C4-2B (cell line): ENCODE measurements at regions not wholly inside any gene's neighbourhood (a gene's known extent, or its start where the extent isn't known, plus 50 kb on each side); places are given as distances from the start of the nearest gene placed in this dataset.

Experiments
- H3K27ac ChIP-seq: fragments of 450-650 bp; 2 replicates; pipeline ENCODE4 v1.5.1; 2017
- CTCF ChIP-seq: fragments of 450-650 bp; conservative IDR thresholded peaks from 2 replicates; pipeline ENCODE4 v1.5.1; 2017; ENCODE audit warnings: mild to moderate bottlenecking
- ZFX ChIP-seq: fragments of 450-650 bp; IDR thresholded peaks from 2 replicates; pipeline ENCODE4 v1.6.1; 2017

- TF ChIP-seq CTCF, result no peak
- no peak for TF ChIP-seq ZFX
- H3K27ac ChIP-seq, result no peak overlapping the region
These were observed 245.2 kb downstream of the CDCA7 start for GRCh38 chr2:173599821-173600359.

GRCh38 chr2:173602153-173602795 is 247.6 kb downstream of the CDCA7 start:
- no peak overlapping the region for H3K27ac ChIP-seq
- TF ChIP-seq CTCF (no peak), ZFX (no peak)

- TF ChIP-seq ZFX, result no peak
- TF ChIP-seq CTCF, result no peak
These were observed 251.3 kb downstream of the CDCA7 start for GRCh38 chr2:173605994-173606393.

GRCh38 chr2:173606619-173607248 is 252.1 kb downstream of the CDCA7 start:
- TF ChIP-seq CTCF (no peak), ZFX (no peak)
- no peak overlapping the region for H3K27ac ChIP-seq

More at GRCh38 chr2:173605994-173606393, 251.3 kb downstream of the CDCA7 start:
- no peak overlapping the region for H3K27ac ChIP-seq

- TF ChIP-seq ZFX (no peak), CTCF (no peak)
- H3K27ac ChIP-seq, result no peak overlapping the region
These were observed 253.1 kb downstream of the CDCA7 start for GRCh38 chr2:173607606-173608311.

- no peak overlapping the region for H3K27ac ChIP-seq
- TF ChIP-seq ZFX, result no peak
- TF ChIP-seq CTCF, result no peak
These were observed 256.4 kb downstream of the CDCA7 start for GRCh38 chr2:173611121-173611520.

GRCh38 chr2:173612354-173612753 is 257.7 kb downstream of the CDCA7 start:
- H3K27ac ChIP-seq, result no peak overlapping the region
- TF ChIP-seq ZFX, result no peak
- TF ChIP-seq CTCF, result no peak
